ENCODE measurements at regions not wholly inside any gene's neighbourhood (a gene's known extent, or its start where the extent isn't known, plus 50 kb on each side); places are given as distances from the start of the nearest gene placed in this dataset.

- TF ChIP-seq GATA3 (IDR thresholded peaks at IDR 0.05; ENCODE audit: low read depth, low read length) (no peak), GATA2 (IDR thresholded peaks at IDR 0.05; ENCODE audit: low read depth, low read length) (no peak)
Observed at GRCh38 chr13:47069133-47069532, 172.3 kb upstream of the HTR2A start.
